GM18505 (cell line): ENCODE measurements at regions not wholly inside any gene's neighbourhood (a gene's known extent, or its start where the extent isn't known, plus 50 kb on each side); places are given as distances from the start of the nearest gene placed in this dataset.

Experiments used
- ATAC-seq: cut with Tn5 transposase; IDR thresholded peaks from one replicate; pipeline ENCODE4 v1.9.1; 2021; ENCODE audit not compliant: unreplicated experiment
- POLR2A ChIP-seq: IDR thresholded peaks from 4 replicates; pipeline ENCODE4 v1.6.1; 2011; ENCODE audit warnings: borderline replicate concordance; ENCODE audit not compliant: insufficient read depth, insufficient read length; ENCODE audit errors: extremely low read depth

GRCh38 chr7:33798686-33799325 lies 106.5 kb upstream of the BMPER start:
- TF ChIP-seq POLR2A = no peak

DNA sequence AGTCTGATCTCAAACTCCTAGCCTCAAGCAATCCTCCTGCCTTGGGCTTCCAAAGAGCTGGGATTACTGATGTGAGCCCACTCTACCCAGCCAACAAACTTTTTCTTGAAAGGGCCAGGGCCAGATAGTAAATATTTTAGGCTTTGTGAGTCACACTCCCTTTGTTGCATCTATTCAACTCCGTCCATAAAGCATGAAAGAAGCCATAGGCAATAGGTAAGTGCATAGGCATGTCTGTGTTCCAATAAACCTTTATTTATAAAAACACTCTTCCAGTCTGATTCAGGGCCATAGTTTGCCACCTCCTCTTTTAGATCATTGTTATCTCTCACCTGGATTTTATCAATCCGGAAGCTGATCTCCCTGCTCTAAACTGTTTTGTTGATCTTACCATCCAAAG lies 105.6 kb upstream of the BMPER start:
- no peak for TF ChIP-seq POLR2A
- ATAC-seq = no peak

More at GRCh38 chr7:33798686-33799325, 106.5 kb upstream of the BMPER start:
- ATAC-seq = no peak

GRCh38 chr7:33802600-33802999 lies 102.7 kb upstream of the BMPER start:
- TF ChIP-seq POLR2A = no peak
- no peak for ATAC-seq

- ATAC-seq = no peak
- TF ChIP-seq POLR2A = no peak
These were observed 101.1 kb upstream of the BMPER start for GRCh38 chr7:33804140-33804660.

DNA sequence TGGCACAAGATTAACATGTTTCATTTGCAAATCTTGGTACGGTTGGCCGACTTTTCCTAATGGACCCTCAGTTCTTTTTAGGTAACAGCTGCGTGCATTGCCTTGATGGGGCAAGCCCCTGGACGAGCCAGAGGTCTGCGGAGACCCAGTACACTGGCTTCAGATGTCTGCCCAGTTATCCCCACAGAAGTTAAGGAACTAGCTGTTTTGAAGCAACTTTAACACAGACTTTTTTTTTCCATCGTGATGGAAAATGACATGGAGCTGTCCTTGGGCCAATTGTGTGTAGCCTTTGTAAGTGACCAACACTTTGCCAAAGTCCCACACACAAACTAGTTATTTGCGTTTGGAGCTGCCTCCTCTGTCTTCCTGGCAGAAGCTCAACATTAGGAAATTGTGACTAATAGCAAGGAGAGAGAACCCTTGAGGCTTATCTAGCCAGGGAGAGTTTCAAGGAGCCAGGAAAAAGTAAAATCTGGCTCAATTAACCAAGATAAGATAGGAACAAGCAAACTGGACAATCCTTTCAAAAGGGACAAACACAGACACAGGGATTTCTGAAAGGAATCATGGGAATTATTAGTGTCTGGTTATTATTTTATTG lies 99.6 kb upstream of the BMPER start:
- ATAC-seq = no peak
- TF ChIP-seq POLR2A = no peak

- no peak for ATAC-seq
- no peak for TF ChIP-seq POLR2A
These were observed 98.8 kb upstream of the BMPER start for GRCh38 chr7:33806298-33807154.

DNA sequence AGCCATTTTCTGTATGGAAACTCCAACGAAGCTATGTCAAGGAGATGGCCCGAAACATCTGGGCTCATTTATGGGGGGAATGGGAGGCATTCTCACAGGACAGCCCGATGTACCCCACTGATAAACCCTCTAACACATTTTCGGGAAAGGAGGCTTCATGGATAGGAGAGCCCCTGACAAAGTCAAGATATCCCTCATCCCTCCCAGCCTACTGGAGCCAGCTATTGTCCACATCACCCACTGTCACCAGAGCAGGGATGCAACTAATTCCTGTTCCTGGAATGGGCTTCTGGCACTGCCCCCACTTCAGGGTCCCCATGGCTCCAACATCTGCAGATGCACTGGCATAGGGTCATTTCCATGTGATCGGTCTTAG lies 98.2 kb upstream of the BMPER start:
- TF ChIP-seq POLR2A = no peak
- ATAC-seq = no peak

GRCh38 chr7:33807779-33808482 lies 97.4 kb upstream of the BMPER start:
- ATAC-seq = no peak
- TF ChIP-seq POLR2A = no peak

DNA sequence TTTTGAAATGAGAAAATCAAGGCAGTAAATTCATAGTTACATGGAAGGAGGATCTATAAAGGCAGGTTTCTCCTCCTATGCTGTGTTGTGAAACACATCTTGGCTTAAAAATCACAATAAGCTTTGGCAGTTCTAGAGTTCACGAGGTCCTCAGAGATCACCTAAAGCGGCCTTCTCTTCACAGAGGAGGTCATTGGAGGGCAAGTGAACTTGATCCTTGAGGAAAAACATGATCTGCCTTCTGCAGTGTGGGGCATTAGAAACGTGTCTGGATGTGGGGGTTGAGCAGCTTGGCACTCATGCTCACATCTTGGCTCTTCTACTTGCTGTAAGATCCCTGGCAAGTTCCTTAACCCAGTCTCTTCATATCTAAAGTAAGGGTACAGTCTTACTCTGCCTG lies 96.1 kb upstream of the BMPER start:
- no peak for TF ChIP-seq POLR2A
- ATAC-seq = no peak

- ATAC-seq = no peak
- no peak for TF ChIP-seq POLR2A
These were observed 95.0 kb upstream of the BMPER start for GRCh38 chr7:33810356-33810755.

- ATAC-seq = no peak
These were observed 92.0 kb upstream of the BMPER start for GRCh38 chr7:33813331-33813730.

GRCh38 chr7:33814400-33814799 lies 90.9 kb upstream of the BMPER start:
- ATAC-seq = no peak
- no peak for TF ChIP-seq POLR2A

More at GRCh38 chr7:33813331-33813730, 92.0 kb upstream of the BMPER start:
- no peak for TF ChIP-seq POLR2A

DNA sequence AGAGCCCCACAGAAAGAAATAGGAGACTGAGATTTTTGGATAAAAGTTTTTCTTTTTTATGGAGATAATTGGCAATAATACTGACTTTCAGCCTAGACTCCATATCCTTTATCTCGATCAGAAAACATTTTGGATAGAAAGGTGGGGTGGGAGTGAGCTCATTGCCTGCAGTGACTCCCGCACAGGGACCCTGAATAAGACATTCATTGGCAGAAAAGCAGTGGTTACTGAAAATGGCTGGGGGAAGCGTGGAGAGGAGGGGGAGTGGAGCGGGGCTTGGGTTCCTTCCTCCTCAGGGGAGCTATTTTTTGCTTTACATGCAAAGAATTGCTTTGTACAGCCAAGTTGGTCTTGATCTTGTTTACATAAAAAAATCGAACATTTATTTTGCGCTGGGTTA lies 90.4 kb upstream of the BMPER start:
- no peak for ATAC-seq
- no peak for TF ChIP-seq POLR2A
